Activated B cell treated with CpG ODN at 0.5 μM for 24 hours (primary cell): ENCODE measurements at regions not wholly inside any gene's neighbourhood (a gene's known extent, or its start where the extent isn't known, plus 50 kb on each side); places are given as distances from the start of the nearest gene placed in this dataset.

Experiments
- ATAC-seq: fragments of 200-7000 bp; cut with Tn5 transposase; one replicate; pipeline ENCODE4 v1.10.0; 2021; ENCODE audit warnings: low read depth, mild to moderate bottlenecking, moderate library complexity
- CTCF ChIA-PET: fragments of 350-600 bp; sonication (Branson Sonifier 250); formaldehyde crosslinking; loops from one replicate; lab custom pipeline; 2021; ENCODE audit warnings: antibody characterized with exemption; lab: Charles Lee
- POLR2A ChIA-PET: fragments of 350-600 bp; sonication (Branson Sonifier 250); formaldehyde crosslinking; loops from one replicate; lab custom pipeline; 2021; ENCODE audit warnings: antibody characterized with exemption; lab: Charles Lee
- DNase-seq: peaks from one replicate; pipeline ENCODE4 v3.0.0; 2022
- H3K27ac Mint-ChIP-seq: one replicate; pipeline ENCODE4 v1.8.0; 2020; ENCODE audit warnings: mixed read lengths
- H3K27me3 Mint-ChIP-seq: one replicate; pipeline ENCODE4 v1.8.0; 2021; ENCODE audit warnings: mixed read lengths
- H3K36me3 Mint-ChIP-seq: one replicate; pipeline ENCODE4 v1.8.0; 2021; ENCODE audit warnings: low read depth, mixed read lengths
- H3K4me1 Mint-ChIP-seq: one replicate; pipeline ENCODE4 v1.8.0; 2021; ENCODE audit warnings: mixed read lengths
- H3K4me3 Mint-ChIP-seq: one replicate; pipeline ENCODE4 v1.8.0; 2020; ENCODE audit warnings: mild to moderate bottlenecking, mixed read lengths
- H3K9me3 Mint-ChIP-seq: one replicate; pipeline ENCODE4 v1.8.0; 2020; ENCODE audit warnings: mixed read lengths
- intact Hi-C: fragments of 100-400 bp; cut with micrococcal nuclease; formaldehyde crosslinking; loops from one replicate; pipeline ENCODE4 v1.15.1; 2024
- TF ChIP-seq, protein P1 (sequence below): fragments of 200-600 bp; IDR thresholded peaks from one replicate; pipeline ENCODE4 v1.8.0; 2022; ENCODE audit warnings: antibody characterized with exemption, mild to moderate bottlenecking

DNA sequence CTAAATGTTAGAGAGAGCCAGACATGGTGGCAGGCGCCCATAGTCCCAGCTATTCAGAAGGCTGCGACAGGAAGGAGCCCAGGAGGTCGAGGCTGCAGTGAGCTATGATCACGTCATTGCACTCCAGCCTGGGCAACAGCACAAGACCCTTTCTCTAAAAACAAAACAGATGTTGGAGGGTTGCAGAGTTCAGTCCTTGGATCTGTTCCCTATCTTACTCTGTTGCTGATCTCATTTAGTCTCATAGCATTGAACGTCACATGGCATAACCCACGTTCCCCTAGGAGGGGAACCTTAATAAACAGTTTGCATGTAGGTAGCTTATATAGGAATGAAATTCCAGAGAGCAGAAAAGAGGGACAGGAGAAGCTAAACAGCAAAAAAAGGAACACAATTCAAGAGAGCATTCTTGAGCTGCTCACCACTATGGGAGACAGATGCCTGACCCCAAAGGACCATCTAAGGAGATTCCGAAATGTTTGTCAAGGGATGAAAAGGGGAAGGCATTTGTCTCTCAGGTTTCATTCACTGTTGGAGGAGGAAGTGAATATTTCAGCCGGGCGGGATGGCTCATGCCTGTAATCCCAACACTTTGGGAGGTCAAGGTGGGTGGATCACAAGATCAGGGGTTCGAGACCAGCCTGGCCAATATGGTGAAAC, 54.6 kb upstream of the PIM1 start:
- Mint-ChIP-seq H3K27me3 (peaks cover 2% of the 10 kb centered on the region), H3K9me3 (no peaks in the 10 kb centered on the region), H3K4me3 (no peak overlapping the region), H3K36me3 (no peaks in the 10 kb centered on the region), H3K27ac (no peak overlapping the region), H3K4me1 (peaks cover 7% of the 10 kb centered on the region)
- DNase-seq (no peak), ATAC-seq (no peak)
- TF ChIP-seq, protein P1, sequence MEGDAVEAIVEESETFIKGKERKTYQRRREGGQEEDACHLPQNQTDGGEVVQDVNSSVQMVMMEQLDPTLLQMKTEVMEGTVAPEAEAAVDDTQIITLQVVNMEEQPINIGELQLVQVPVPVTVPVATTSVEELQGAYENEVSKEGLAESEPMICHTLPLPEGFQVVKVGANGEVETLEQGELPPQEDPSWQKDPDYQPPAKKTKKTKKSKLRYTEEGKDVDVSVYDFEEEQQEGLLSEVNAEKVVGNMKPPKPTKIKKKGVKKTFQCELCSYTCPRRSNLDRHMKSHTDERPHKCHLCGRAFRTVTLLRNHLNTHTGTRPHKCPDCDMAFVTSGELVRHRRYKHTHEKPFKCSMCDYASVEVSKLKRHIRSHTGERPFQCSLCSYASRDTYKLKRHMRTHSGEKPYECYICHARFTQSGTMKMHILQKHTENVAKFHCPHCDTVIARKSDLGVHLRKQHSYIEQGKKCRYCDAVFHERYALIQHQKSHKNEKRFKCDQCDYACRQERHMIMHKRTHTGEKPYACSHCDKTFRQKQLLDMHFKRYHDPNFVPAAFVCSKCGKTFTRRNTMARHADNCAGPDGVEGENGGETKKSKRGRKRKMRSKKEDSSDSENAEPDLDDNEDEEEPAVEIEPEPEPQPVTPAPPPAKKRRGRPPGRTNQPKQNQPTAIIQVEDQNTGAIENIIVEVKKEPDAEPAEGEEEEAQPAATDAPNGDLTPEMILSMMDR: no peak
- ChIA-PET CTCF (no interaction called here), POLR2A (interaction anchor here (0.8 to 1.3 kb wide), 2 partner anchors 21 to 22 kb away, joined by 3 to 7 read pairs; no protein-coding TSS in a partner anchor)
- intact Hi-C loops: no loop called here

DNA sequence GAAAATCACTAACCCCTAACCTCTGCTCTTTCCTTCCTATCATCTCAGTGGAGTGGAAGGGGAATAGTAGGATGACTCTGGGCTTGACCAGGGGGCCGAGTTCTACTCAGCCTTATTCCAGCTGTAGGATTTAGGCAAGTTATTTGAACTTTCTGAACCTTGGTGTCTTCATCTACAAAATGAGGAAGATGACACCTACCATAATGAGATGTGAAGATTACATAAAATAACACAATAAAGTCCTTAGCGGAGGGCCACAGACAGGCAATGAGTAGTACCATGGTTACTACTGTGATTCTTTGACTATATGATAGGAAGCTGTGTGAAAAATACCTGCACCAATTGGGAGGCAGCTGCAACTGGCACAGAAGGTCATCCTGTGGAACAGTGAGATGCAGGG, 53.6 kb upstream of the PIM1 start:
- intact Hi-C loops: no loop called here
- DNase-seq (no peak), ATAC-seq (no peak)
- ChIA-PET POLR2A (interaction anchor here (0.7 to 0.9 kb wide), 2 partner anchors 39 to 59 kb away, joined by 3 to 5 read pairs; no protein-coding TSS in a partner anchor), CTCF (no interaction called here)
- Mint-ChIP-seq H3K36me3 (no peaks in the 10 kb centered on the region), H3K9me3 (no peaks in the 10 kb centered on the region), H3K4me3 (no peak overlapping the region), H3K27ac (peak overlapping the region; percentile 30), H3K4me1 (peaks cover 7% of the 10 kb centered on the region), H3K27me3 (peaks cover 2% of the 10 kb centered on the region)
- TF ChIP-seq, protein P1: no peak

DNA sequence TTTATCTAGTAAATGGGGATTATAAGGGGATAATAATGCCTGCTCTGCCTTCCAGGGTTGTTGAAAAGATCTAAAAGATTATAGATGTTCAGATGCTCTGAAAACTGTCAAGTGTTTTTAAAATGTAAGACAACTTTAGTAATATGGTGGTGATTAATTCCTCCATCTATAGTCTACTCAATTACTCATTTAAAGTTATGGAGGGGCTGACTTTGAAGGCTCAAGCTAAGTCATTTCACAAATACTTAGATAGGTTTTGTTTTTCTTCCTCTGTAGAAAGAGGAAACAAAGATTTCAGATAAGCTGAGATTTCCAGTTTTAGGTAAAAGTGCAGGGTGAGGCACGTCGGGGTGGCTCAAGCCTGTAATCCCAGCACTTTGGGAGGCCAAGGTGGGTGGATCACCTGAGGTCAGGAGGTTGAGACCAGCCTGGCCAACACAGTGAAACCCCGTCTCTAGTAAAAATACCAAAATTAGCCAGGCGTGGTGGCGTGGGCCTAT, 50.5 kb upstream of the PIM1 start:
- no peak for ATAC-seq
- Mint-ChIP-seq H3K9me3 (no peaks in the 10 kb centered on the region), H3K27ac (no peak overlapping the region), H3K27me3 (peaks cover 2% of the 10 kb centered on the region), H3K36me3 (no peaks in the 10 kb centered on the region), H3K4me1 (peaks cover 7% of the 10 kb centered on the region), H3K4me3 (no peak overlapping the region)
- ChIA-PET CTCF (no interaction called here), POLR2A (interaction anchor here (0.7 kb wide), 1 partner anchor 525 kb away, joined by 3 read pairs; no protein-coding TSS in a partner anchor)
- no peak for DNase-seq
- TF ChIP-seq, protein P1: no peak
- intact Hi-C loops: no loop called here
